GM12891 (cell line): ENCODE measurements at regions not wholly inside any gene's neighbourhood (a gene's known extent, or its start where the extent isn't known, plus 50 kb on each side); places are given as distances from the start of the nearest gene placed in this dataset.

Experiments used
- PAX5 ChIP-seq: IDR thresholded peaks from 2 replicates; pipeline ENCODE4 v1.6.1; 2011; ENCODE audit warnings: low read length, moderate library complexity, mild to moderate bottlenecking; ENCODE audit not compliant: insufficient read depth, severe bottlenecking
- POLR2A ChIP-seq: IDR thresholded peaks from 2 replicates; pipeline ENCODE4 v1.6.1; 2011; ENCODE audit warnings: low read depth, low read length, control low read depth
- POLR2AphosphoS5 ChIP-seq: IDR thresholded peaks from 2 replicates; pipeline ENCODE4 v1.6.1; 2011; ENCODE audit warnings: low read depth, low read length, control low read depth
- SPI1 ChIP-seq: IDR thresholded peaks from 2 replicates; pipeline ENCODE4 v1.6.1; 2011; ENCODE audit warnings: low read depth, low read length, control low read depth
- TAF1 ChIP-seq: IDR thresholded peaks from 2 replicates; pipeline ENCODE4 v1.6.1; 2011; ENCODE audit warnings: low read depth, low read length, control low read depth

- no peak for TF ChIP-seq POLR2A
- no peak for TF ChIP-seq POLR2AphosphoS5
- TF ChIP-seq SPI1 = no peak
- no peak for TF ChIP-seq TAF1
- no peak for TF ChIP-seq PAX5
Observed at GRCh38 chr2:104909317-104909716, 55.4 kb downstream of the POU3F3 start.
